Esophagus muscularis mucosa (tissue), 4 donors: ENCODE measurements at regions not wholly inside any gene's neighbourhood (a gene's known extent, or its start where the extent isn't known, plus 50 kb on each side); places are given as distances from the start of the nearest gene placed in this dataset.

Experiments used
- DNase-seq: peaks from one replicate; pipeline ENCODE4 v3.0.0-alpha.2; 2017; ENCODE audit errors: extremely low spot score
- H3K27ac ChIP-seq, 4 donors: fragments of 200-600 bp; sonication (generic); replicated peaks in 1 of 4; 1 replicate in 3 of 4; 2 replicates in 1 of 4; pipeline ENCODE4 v1.5.1; 2016 to 2019; ENCODE audit warnings: mild to moderate bottlenecking in 1 of 4
- H3K27me3 ChIP-seq, 4 donors: fragments of 200-600 bp; sonication (generic); one replicate each; pipeline versions ENCODE4 v1.5.1 to v1.6.0; 2016 to 2019
- H3K36me3 ChIP-seq, 4 donors: fragments of 200-600 bp; sonication (generic); one replicate each; pipeline ENCODE4 v1.5.1; 2016 to 2019
- H3K4me1 ChIP-seq, 4 donors: fragments of 200-600 bp; sonication (generic); one replicate each; pipeline ENCODE4 v1.5.1; 2016 to 2019
- H3K4me3 ChIP-seq, 4 donors: fragments of 200-600 bp; sonication (generic); 1 replicate in 2 of 4; 2 replicates in 2 of 4; pipeline ENCODE4 v1.5.1; 2016 to 2019; ENCODE audit warnings: mild to moderate bottlenecking in 4 of 4, moderate library complexity in 1 of 4
- H3K9me3 ChIP-seq, 4 donors: fragments of 200-600 bp; sonication (generic); 1 replicate in 3 of 4; 2 replicates in 1 of 4; pipeline ENCODE4 v1.5.1; 2016 to 2019
- EP300 ChIP-seq: sonication (generic); formaldehyde crosslinking; IDR thresholded peaks from one replicate; pipeline ENCODE4 v1.6.1; 2017; ENCODE audit warnings: antibody characterized with exemption
- POLR2A ChIP-seq: fragments of 450-650 bp; IDR thresholded peaks from one replicate; pipeline ENCODE4 v1.6.1; 2017; ENCODE audit warnings: antibody characterized with exemption, moderate library complexity, mild to moderate bottlenecking, low read depth
- POLR2AphosphoS5 ChIP-seq, 2 donors: sonication (generic); formaldehyde crosslinking; IDR thresholded peaks; one replicate each; pipeline ENCODE4 v1.6.1; 2017; ENCODE audit warnings: antibody characterized with exemption in 2 of 2
- WGBS: methylation state at CpG from one replicate; pipeline ENCODE4 v1.1.5; 2018; 5-methylcytosine and 5-hydroxymethylcytosine counted together
- intact Hi-C: fragments of 100-400 bp; cut with DNase I; formaldehyde crosslinking; loops from one replicate; pipeline ENCODE4 v1.15.1; 2023
- TF ChIP-seq, protein P1 (sequence below), 3 experiments: fragments of 200-600 bp in 2 of 3; fragments of 450-650 bp in 1 of 3; sonication (generic) in 2 of 3; IDR thresholded peaks; one replicate each; pipeline ENCODE4 v1.5.1; 2017 to 2019; ENCODE audit warnings: antibody characterized with exemption in 3 of 3, mild to moderate bottlenecking in 2 of 3, moderate library complexity in 1 of 3

DNA sequence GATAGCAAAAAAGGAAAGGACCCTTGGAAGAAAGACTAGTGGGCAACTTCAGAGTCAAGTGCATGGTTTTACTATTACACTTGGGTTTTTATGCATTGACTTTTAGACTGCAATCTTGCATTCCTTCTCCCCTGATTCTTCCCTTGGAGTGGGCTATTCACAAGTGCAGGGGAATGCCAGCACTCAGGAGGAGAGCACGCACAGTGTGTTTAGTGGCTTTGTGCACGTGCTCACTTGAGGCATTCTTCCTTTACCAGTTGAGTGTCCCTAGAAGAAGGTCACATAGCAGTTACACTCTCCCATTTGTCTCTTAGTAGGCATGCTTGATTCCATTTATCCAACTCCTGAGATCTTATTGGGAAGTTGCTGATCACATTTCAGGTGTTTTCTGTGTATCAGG, 351.1 kb upstream of the HSFY2 start:
- Histone ChIP-seq H3K9me3 (no peaks in the 10 kb centered on the region), H3K4me3 (no peak overlapping the region), H3K36me3 (no peaks in the 10 kb centered on the region), H3K27me3 (no peaks in the 10 kb centered on the region), H3K27ac (no peak overlapping the region), H3K4me1 (no peaks in the 10 kb centered on the region)
- DNase-seq, result no peak
- WGBS, result no CpG with 5 or more reads among the region's 2 CpGs
- intact Hi-C loops, result no loop called here
- no peak for TF ChIP-seq EP300
- TF ChIP-seq, protein P1, sequence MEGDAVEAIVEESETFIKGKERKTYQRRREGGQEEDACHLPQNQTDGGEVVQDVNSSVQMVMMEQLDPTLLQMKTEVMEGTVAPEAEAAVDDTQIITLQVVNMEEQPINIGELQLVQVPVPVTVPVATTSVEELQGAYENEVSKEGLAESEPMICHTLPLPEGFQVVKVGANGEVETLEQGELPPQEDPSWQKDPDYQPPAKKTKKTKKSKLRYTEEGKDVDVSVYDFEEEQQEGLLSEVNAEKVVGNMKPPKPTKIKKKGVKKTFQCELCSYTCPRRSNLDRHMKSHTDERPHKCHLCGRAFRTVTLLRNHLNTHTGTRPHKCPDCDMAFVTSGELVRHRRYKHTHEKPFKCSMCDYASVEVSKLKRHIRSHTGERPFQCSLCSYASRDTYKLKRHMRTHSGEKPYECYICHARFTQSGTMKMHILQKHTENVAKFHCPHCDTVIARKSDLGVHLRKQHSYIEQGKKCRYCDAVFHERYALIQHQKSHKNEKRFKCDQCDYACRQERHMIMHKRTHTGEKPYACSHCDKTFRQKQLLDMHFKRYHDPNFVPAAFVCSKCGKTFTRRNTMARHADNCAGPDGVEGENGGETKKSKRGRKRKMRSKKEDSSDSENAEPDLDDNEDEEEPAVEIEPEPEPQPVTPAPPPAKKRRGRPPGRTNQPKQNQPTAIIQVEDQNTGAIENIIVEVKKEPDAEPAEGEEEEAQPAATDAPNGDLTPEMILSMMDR (IDR thresholded peaks at IDR 0.05), result no peak
- no peak for TF ChIP-seq POLR2A
- no peak for TF ChIP-seq POLR2AphosphoS5 (IDR thresholded peaks at IDR 0.05)

DNA sequence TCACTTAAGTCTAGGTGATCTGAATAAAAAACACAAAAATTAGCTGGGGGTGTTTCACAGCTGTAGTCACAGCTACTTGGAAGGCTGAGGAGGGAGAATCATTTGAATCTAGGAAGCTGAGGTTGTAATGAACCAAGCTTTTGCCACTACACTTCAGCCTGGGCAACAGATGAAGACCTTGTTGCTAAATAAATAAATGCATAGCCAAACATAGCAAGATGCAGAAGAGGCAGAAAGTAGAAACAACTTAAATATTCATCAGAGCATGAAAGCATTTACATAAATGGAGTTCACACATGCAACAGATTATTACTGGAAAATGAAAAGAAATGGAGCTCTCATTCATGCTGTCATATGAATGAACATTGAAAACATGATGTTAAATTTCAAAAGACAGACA, 348.9 kb upstream of the HSFY2 start:
- Histone ChIP-seq H3K4me1 (no peaks in the 10 kb centered on the region), H3K27me3 (no peaks in the 10 kb centered on the region), H3K36me3 (no peaks in the 10 kb centered on the region), H3K27ac (no peak overlapping the region), H3K9me3 (no peaks in the 10 kb centered on the region), H3K4me3 (no peak overlapping the region)
- intact Hi-C loops, result no loop called here
- no peak for TF ChIP-seq POLR2A
- TF ChIP-seq, protein P1 (IDR thresholded peaks at IDR 0.05), result no peak
- no peak for TF ChIP-seq POLR2AphosphoS5 (IDR thresholded peaks at IDR 0.05)
- TF ChIP-seq EP300, result no peak
- no peak for DNase-seq

- Histone ChIP-seq H3K36me3 (no peaks in the 10 kb centered on the region), H3K27me3 (no peaks in the 10 kb centered on the region), H3K9me3 (no peaks in the 10 kb centered on the region), H3K4me3 (no peak overlapping the region), H3K4me1 (no peaks in the 10 kb centered on the region), H3K27ac (no peak overlapping the region)
- no peak for TF ChIP-seq POLR2A
- TF ChIP-seq EP300, result no peak
- TF ChIP-seq, protein P1 (IDR thresholded peaks at IDR 0.05), result no peak
- no peak for TF ChIP-seq POLR2AphosphoS5 (IDR thresholded peaks at IDR 0.05)
- WGBS, result no CpG with 5 or more reads among the region's 3 CpGs
- intact Hi-C loops, result no loop called here
- no peak for DNase-seq
These were observed 324.8 kb upstream of the HSFY2 start for GRCh38 chrY:19098349-19098748.

- H3K27ac ChIP-seq, result no peak overlapping the region
- intact Hi-C loops, result no loop called here
- TF ChIP-seq EP300 (no peak), POLR2A (no peak), POLR2AphosphoS5 (IDR thresholded peaks at IDR 0.05) (no peak)
- TF ChIP-seq, protein P1 (IDR thresholded peaks at IDR 0.05), result no peak
- no peaks in the 10 kb centered on the region for H3K27me3 ChIP-seq
- DNase-seq, result no peak
- no peak overlapping the region for H3K4me3 ChIP-seq
- H3K36me3 ChIP-seq, result no peaks in the 10 kb centered on the region
- no peaks in the 10 kb centered on the region for H3K4me1 ChIP-seq
- H3K9me3 ChIP-seq, result no peaks in the 10 kb centered on the region
These were observed 321.9 kb upstream of the HSFY2 start for GRCh38 chrY:19095460-19095859.

- WGBS, result no CpG with 5 or more reads among the region's 2 CpGs
- H3K4me1 ChIP-seq, result no peaks in the 10 kb centered on the region
- no peak overlapping the region for H3K4me3 ChIP-seq
- no peak overlapping the region for H3K27ac ChIP-seq
- intact Hi-C loops, result no loop called here
- no peak for TF ChIP-seq POLR2AphosphoS5 (IDR thresholded peaks at IDR 0.05)
- no peak for TF ChIP-seq EP300
- no peak for TF ChIP-seq POLR2A
- TF ChIP-seq, protein P1 (IDR thresholded peaks at IDR 0.05), result no peak
- H3K9me3 ChIP-seq, result no peaks in the 10 kb centered on the region
- no peak for DNase-seq
- H3K36me3 ChIP-seq, result no peaks in the 10 kb centered on the region
- no peaks in the 10 kb centered on the region for H3K27me3 ChIP-seq
These were observed 309.5 kb upstream of the HSFY2 start for GRCh38 chrY:19083006-19083405.
